ENCODE measurements at regions not wholly inside any gene's neighbourhood (a gene's known extent, or its start where the extent isn't known, plus 50 kb on each side); places are given as distances from the start of the nearest gene placed in this dataset.

DNA sequence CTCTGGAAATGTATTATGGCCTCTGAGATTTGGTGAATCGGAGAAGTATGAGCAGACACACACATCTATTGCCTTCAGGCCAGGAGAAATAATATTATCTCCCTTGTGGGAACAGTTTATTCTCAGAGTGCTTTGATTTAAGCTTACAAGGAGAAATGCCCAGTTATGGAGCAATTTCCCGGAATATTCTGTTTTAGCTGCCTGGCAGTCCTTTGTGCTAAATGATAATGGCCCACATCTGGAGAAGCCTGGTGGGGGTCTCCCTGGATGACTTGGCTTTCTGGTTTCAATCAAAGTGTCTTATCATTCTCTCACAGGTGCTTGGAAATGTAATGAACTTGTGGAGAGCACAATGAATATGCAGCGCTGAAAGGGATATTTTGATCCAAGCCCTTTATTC, 389.6 kb upstream of the USP24 start:
- peaks cover 10% of the 10 kb centered on the region for H3K9me3 Mint-ChIP-seq
- H3K4me1 Mint-ChIP-seq, result no peaks in the 10 kb centered on the region
- H3K27me3 Mint-ChIP-seq, result no peaks in the 10 kb centered on the region
- H3K4me3 Mint-ChIP-seq, result no peak overlapping the region
- no peaks in the 10 kb centered on the region for H3K36me3 Mint-ChIP-seq
- H3K27ac Mint-ChIP-seq, result no peak overlapping the region
- no peak for DNase-seq
- CTCF ChIA-PET, result no interaction called here

DNA sequence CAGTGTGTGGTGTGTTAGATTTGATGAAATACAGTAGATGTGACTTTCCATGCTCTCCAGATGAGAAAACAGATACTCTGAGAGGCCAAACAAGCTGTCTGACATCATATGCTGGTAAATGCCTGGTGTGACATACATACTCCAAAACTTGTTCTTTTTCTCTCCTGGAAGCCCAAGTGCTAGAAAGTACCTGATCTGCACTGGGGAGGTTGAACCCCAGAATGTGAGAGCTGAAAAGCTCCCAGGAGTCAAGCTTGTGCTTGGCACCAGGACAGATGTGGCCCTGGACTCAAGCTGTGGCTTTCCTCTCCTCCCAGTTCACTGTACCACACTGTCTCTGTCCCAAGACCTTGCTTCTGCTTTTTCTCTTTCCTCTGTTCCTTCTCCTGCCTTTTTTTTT, 389.0 kb upstream of the USP24 start:
- Mint-ChIP-seq H3K27me3 (no peaks in the 10 kb centered on the region), H3K4me1 (no peaks in the 10 kb centered on the region), H3K9me3 (peaks cover 10% of the 10 kb centered on the region), H3K36me3 (no peaks in the 10 kb centered on the region), H3K4me3 (no peak overlapping the region), H3K27ac (no peak overlapping the region)
- no peak for DNase-seq
- CTCF ChIA-PET, result no interaction called here

DNA sequence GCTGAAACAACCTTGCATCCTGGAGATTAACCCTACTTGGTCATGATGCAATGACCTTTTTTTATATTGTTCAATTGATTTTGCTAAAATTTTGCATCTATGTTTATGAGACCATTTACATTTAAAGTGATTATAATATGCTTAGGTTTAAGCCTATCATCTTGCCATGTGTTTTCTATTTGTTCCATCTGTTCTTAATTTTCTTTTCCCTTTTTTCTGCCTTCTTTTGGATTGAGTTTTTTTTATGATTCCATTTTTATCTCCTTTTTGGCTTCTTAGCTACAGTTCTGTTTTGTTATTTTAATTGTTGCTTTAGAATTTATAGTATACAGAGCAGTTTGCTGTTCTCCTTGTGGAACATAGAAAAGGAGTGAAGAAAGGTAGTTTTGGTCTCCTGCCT, 385.1 kb upstream of the USP24 start:
- Mint-ChIP-seq H3K27ac (no peak overlapping the region), H3K27me3 (no peaks in the 10 kb centered on the region), H3K4me1 (no peaks in the 10 kb centered on the region), H3K9me3 (no peaks in the 10 kb centered on the region), H3K4me3 (no peak overlapping the region), H3K36me3 (no peaks in the 10 kb centered on the region)
- no peak for DNase-seq
- CTCF ChIA-PET, result no interaction called here

DNA sequence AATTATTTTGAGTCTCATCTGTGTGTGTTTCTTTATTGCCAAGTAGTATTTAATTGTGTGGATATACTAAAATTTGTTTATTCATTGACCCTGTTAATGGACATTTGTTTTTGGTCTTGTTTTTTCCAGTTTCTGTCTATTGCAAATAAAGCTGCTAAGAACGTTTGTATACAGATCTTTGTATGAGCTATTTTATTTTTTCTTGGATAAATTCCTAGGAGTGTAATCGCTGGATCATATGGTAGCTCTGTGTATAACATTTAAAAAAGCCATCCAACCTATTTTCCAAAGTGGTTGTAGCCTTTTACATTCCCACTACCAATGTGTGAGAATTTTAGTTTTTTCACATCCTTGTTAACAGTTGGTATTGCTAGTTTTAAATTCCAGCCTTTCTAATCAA, 382.7 kb upstream of the USP24 start:
- Mint-ChIP-seq H3K4me1 (no peaks in the 10 kb centered on the region), H3K4me3 (no peak overlapping the region), H3K27ac (no peak overlapping the region), H3K27me3 (no peaks in the 10 kb centered on the region), H3K36me3 (no peaks in the 10 kb centered on the region), H3K9me3 (no peaks in the 10 kb centered on the region)
- CTCF ChIA-PET, result no interaction called here
- DNase-seq, result no peak

DNA sequence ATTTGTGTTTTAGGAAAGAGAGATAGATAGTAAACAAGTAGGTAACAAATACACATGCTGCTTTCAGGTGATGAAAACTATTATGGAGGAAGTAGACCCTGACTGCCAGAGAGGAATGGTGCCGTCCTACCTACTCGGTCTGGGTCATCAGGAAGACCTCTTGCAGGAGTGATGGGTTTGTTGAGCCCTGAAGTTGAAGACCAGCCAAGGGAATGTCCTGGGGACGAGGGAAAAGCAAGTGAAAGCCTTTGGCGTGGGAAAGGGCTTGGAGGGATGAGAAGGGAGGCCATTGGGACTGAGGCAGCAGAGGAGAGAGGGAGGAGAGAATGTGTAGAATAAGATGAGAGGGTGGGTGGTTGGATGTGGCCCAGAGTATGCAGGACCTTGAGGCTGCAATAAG, 379.5 kb upstream of the USP24 start:
- no peak for DNase-seq
- Mint-ChIP-seq H3K27ac (no peak overlapping the region), H3K27me3 (no peaks in the 10 kb centered on the region), H3K36me3 (no peaks in the 10 kb centered on the region), H3K9me3 (no peaks in the 10 kb centered on the region), H3K4me1 (no peaks in the 10 kb centered on the region), H3K4me3 (no peak overlapping the region)
- CTCF ChIA-PET, result no interaction called here

DNA sequence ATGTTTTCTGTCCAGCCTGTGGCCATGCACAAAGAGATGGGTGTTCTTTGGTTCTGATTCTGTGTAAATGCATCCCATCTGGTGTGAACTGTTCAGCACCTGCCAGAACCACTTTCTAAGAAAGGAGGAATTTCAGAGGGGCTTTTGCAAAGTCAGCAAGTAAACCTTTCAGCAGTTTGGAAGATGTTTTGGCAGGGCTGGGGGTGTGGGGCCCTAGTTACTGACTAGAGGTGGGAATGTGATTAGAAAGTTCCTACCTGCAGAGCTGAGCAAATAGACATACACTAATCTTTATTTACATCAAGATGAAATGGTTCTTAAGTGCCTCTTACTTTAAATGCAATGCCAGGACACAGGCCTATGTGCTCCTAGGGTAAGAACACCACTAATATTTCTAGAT, 378.1 kb upstream of the USP24 start:
- H3K36me3 Mint-ChIP-seq, result no peaks in the 10 kb centered on the region
- H3K4me3 Mint-ChIP-seq, result no peak overlapping the region
- H3K4me1 Mint-ChIP-seq, result no peaks in the 10 kb centered on the region
- H3K9me3 Mint-ChIP-seq, result no peaks in the 10 kb centered on the region
- DNase-seq, result no peak
- CTCF ChIA-PET, result no interaction called here
- H3K27ac Mint-ChIP-seq, result no peak overlapping the region
- no peaks in the 10 kb centered on the region for H3K27me3 Mint-ChIP-seq

DNA sequence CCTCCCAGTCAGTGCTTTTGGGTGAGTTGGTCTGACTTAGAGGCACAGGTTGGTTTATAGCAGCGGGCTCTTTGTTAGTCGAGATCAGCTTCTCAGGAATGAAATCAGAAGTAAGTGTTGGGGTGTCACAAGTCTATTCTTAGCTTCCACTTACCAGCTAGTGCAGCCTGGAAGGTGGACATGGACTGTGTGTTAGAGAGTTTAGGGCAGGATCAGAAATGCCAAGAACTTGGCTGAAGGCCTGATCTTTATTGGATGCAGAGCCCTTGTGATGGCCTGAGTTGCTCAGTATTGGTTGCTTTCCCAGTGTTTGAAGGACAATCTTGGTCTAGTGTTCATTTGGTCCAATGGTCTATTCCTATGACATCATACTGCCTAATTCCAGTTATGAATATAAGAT, 377.0 kb upstream of the USP24 start:
- H3K27me3 Mint-ChIP-seq, result no peaks in the 10 kb centered on the region
- no peaks in the 10 kb centered on the region for H3K9me3 Mint-ChIP-seq
- CTCF ChIA-PET, result no interaction called here
- no peak overlapping the region for H3K27ac Mint-ChIP-seq
- no peak for DNase-seq
- H3K4me3 Mint-ChIP-seq, result no peak overlapping the region
- no peaks in the 10 kb centered on the region for H3K4me1 Mint-ChIP-seq
- H3K36me3 Mint-ChIP-seq, result no peaks in the 10 kb centered on the region

DNA sequence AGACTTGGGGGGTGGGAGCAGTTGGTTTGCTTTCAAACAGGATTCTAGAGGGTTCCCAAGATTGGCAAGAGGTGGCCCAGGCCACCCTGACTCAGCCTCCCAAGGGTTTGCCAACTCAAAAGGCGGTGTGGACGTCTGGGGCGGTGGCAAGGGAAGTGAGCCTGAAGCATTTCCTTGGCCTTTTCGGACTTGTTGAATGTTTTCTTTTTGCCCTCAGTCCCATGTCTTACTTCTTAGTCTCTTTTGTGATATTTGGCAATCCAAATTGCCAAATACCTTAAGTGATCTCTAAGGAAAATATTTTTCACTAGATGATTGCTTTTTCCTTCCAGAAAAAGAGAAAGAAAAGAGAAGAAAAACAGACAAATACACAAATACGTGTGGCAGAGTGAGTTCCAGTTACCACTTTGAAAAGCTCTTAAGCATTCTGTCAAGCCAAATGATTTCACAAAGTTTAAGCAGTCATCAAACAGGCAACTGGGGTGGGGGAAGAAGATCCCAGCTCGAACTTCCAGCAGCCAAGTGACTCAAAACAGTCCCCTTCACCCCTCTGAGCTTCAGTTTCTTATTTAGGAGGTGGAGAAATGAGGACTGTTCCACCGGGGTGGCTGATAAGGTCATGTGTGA, 374.6 kb upstream of the USP24 start:
- CTCF ChIA-PET, result no interaction called here
- no peaks in the 10 kb centered on the region for H3K4me1 Mint-ChIP-seq
- no peak for DNase-seq
- H3K4me3 Mint-ChIP-seq, result no peak overlapping the region
- H3K36me3 Mint-ChIP-seq, result no peaks in the 10 kb centered on the region
- H3K9me3 Mint-ChIP-seq, result no peaks in the 10 kb centered on the region
- no peak overlapping the region for H3K27ac Mint-ChIP-seq
- H3K27me3 Mint-ChIP-seq, result no peaks in the 10 kb centered on the region

DNA sequence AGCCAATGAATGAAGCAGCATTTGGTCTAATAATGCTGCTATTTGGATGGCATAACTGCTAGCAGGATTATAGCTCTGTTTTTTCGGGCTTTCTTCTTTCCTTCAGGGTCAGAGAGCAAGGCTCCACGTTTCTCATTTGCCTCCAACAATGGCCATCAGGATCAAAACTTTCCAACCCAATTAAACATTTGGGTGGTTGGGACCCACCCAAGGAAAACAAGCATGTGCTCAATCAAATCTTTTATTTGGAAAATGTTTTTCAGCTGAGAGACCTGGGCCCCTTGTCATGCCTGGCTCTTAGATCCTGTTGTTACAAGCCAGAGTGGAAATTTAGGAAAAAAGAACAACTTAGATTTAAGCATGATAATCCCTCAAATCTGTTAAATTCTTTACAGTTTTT, 373.1 kb upstream of the USP24 start:
- CTCF ChIA-PET, result no interaction called here
- no peak overlapping the region for H3K4me3 Mint-ChIP-seq
- no peaks in the 10 kb centered on the region for H3K36me3 Mint-ChIP-seq
- no peaks in the 10 kb centered on the region for H3K4me1 Mint-ChIP-seq
- no peaks in the 10 kb centered on the region for H3K27me3 Mint-ChIP-seq
- no peak overlapping the region for H3K27ac Mint-ChIP-seq
- no peak for DNase-seq
- H3K9me3 Mint-ChIP-seq, result no peaks in the 10 kb centered on the region

DNA sequence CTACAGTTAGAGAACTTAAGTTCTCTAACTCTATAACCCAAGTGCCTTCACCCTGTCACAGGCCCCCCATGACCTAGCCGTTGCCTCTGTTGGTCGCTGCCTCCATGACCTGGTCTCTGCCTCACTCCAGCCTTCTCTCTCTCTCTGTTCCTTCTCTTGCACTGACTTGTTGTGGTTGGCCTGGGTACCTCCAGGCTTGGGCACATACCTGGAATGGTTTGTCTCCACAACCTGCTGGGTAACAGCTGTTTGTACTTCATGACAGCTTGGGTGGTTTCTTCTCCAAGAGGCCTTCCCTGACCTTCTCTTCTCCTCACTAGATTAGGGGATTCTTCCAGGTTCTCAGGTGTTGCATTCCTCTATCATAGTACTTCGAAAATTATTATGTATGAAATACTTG, 371.6 kb upstream of the USP24 start:
- Mint-ChIP-seq H3K4me1 (no peaks in the 10 kb centered on the region), H3K9me3 (no peaks in the 10 kb centered on the region), H3K4me3 (no peak overlapping the region), H3K36me3 (no peaks in the 10 kb centered on the region), H3K27ac (no peak overlapping the region), H3K27me3 (no peaks in the 10 kb centered on the region)
- CTCF ChIA-PET, result interaction anchor here (0.9 kb wide), 1 partner anchor 15 kb away, joined by 3 read pairs; no protein-coding TSS in a partner anchor
- DNase-seq, result no peak

DNA sequence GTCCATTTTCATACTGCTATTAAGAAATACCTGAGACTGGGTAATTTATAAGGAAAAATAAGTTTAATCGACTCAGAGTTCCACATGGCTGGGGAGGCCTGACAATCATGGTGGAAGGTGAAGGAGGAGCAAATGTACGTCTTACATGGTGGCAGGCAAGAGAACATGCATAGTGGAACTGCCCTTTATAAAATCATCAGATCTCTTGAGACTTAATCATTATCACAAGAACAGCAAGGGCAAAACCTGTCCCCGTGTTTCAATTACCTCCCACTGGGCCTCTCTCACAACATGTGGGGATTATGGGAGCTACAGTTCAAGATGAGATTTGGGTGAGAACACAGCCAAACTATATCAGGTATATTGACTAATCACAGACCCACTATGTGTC, 370.2 kb upstream of the USP24 start:
- H3K9me3 Mint-ChIP-seq, result no peaks in the 10 kb centered on the region
- DNase-seq, result no peak
- H3K4me1 Mint-ChIP-seq, result no peaks in the 10 kb centered on the region
- H3K27ac Mint-ChIP-seq, result no peak overlapping the region
- no peaks in the 10 kb centered on the region for H3K36me3 Mint-ChIP-seq
- H3K27me3 Mint-ChIP-seq, result no peaks in the 10 kb centered on the region
- H3K4me3 Mint-ChIP-seq, result no peak overlapping the region
- CTCF ChIA-PET, result no interaction called here

DNA sequence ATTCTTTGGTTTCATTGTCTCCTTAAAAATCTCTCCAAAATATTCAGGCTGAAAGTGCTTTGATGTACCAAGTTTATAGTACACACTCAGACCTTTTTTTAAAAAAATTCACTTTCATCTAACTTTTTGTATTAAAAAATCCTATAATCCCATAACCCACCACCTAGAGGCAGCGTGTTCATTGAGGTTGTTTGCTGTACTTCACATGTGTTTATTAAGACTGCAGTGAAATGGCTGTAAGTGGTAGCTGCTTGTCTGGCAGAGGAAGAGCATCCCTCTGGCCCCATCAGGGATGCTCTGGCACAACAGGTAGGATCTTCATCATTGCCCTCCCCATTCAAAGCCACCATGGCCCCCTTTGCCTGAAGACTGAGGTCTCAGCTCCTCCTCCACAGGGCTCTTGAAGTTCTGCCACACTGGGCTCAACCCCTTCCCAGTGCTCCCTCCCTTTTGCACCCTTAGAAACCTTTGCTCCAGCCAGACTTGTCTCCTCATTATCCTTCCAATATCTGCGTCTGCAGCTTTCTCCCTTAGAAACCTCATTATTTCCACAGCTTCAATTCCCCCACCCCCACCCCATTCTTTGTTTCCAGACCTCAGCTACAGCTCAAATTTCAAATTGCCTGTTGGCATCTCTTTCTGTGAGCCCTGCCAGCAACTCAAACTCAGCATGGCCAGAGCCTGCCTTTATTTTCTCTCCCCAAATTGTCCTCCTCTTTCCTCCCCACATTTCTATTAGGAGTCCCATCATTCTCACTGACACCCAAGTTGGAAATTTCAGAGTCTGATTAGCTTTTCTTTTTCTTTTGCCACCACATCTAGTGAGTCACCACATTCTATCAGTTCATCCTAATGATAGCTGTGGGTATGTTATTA, 369.6 kb upstream of the USP24 start:
- H3K4me3 Mint-ChIP-seq, result no peak overlapping the region
- no peak overlapping the region for H3K27ac Mint-ChIP-seq
- H3K36me3 Mint-ChIP-seq, result no peaks in the 10 kb centered on the region

DNA sequence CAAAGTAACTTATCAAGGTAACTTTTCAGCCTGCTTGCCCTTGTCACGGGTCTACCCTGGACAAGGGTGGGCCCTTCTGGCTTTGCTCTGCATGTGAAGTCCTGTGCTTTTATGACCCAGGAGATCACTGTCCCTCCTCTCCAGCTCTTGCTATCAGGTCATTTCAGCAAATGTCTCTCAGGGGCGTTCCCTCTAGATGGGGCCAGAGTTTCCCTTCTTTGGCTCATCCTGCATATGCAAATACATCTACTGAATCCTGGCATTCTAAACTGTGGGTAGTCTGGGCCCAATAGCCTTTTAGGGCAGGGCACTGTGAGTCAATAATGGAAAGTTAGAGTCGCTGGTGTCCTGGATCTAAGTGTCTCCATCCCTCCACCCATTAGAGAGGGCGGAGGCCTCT, 366.9 kb upstream of the USP24 start:
- no peak overlapping the region for H3K4me3 Mint-ChIP-seq
- no peak for DNase-seq
- H3K27ac Mint-ChIP-seq, result no peak overlapping the region
- CTCF ChIA-PET, result no interaction called here
- no peaks in the 10 kb centered on the region for H3K9me3 Mint-ChIP-seq
- H3K27me3 Mint-ChIP-seq, result no peaks in the 10 kb centered on the region
- no peaks in the 10 kb centered on the region for H3K4me1 Mint-ChIP-seq
- no peaks in the 10 kb centered on the region for H3K36me3 Mint-ChIP-seq

More for the DNA sequence above, 369.6 kb upstream of the USP24 start:
- no peak for DNase-seq
- CTCF ChIA-PET, result no interaction called here
- Mint-ChIP-seq H3K4me1 (no peaks in the 10 kb centered on the region), H3K9me3 (no peaks in the 10 kb centered on the region), H3K27me3 (no peaks in the 10 kb centered on the region)

DNA sequence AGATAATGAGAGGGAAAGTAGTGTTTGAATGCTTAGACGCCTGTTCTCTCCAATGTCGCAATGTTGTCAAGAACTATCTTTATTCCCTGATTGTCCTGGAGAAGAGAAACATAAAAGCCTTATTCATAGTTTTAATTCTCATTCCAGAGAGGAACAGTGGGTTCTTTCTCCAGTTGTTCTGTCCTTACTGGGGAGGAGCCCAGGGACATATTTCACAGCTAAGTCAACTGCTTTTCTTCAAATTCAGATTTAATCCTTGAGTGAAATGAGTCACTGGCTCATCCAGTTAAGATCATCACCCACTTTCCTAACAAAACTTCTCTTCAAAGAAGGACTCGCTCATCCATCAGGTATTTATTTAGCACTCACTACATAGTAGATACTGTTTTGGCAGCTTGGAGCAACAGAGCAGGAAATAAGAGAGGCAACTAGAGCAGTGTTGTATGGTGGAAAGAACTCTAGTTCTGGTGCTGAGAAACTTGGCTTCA, 365.7 kb upstream of the USP24 start:
- H3K36me3 Mint-ChIP-seq, result no peaks in the 10 kb centered on the region
- DNase-seq, result no peak
- H3K9me3 Mint-ChIP-seq, result no peaks in the 10 kb centered on the region
- no peak overlapping the region for H3K4me3 Mint-ChIP-seq
- no peak overlapping the region for H3K27ac Mint-ChIP-seq
- CTCF ChIA-PET, result interaction anchor here (0.8 kb wide), 1 partner anchor 563 kb away, joined by 3 read pairs; no protein-coding TSS in a partner anchor
- no peaks in the 10 kb centered on the region for H3K4me1 Mint-ChIP-seq
- H3K27me3 Mint-ChIP-seq, result peaks cover 2% of the 10 kb centered on the region

DNA sequence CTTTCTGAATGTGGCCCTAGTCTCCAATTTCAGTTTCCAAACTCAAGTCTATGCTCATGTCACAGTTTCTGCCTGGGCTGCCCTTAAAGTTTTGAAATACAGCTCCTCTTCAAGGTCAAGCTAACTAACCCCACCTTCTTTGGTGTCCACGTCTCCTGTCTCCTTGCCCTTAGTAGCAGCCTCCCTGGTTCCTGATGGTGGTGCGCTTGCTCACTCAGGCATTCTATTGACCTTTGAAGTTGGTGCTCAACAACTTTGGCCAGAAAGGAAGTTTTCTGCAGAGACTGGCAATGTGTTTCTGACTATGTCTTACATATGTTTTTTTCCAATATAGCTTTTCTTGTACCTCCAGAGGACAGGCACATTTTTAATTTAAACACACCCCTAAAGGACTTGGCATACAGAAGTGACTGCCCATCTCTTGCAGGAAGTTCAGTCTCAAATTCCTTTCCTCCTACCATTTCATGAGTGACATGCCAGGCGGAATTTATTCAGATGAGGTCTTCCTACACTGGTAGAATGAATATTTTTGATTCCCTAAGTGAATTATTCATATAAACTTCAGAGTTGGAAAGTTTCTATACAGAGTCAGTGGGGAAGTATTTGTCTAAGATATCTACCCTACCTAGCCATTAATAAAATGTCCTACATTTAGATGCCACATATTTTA, 364.3 kb upstream of the USP24 start:
- Mint-ChIP-seq H3K36me3 (no peaks in the 10 kb centered on the region), H3K4me3 (no peak overlapping the region), H3K9me3 (no peaks in the 10 kb centered on the region), H3K4me1 (no peaks in the 10 kb centered on the region), H3K27me3 (peaks cover 3% of the 10 kb centered on the region), H3K27ac (no peak overlapping the region)
- CTCF ChIA-PET, result no interaction called here
- no peak for DNase-seq
